Motor neuron (in vitro differentiated cells): ENCODE measurements at regions not wholly inside any gene's neighbourhood (a gene's known extent, or its start where the extent isn't known, plus 50 kb on each side); places are given as distances from the start of the nearest gene placed in this dataset.
A peak's percentile ranks its signal among the peaks of the same experiment; 100 is the strongest.
"Not testable (repeated sequence)": the region's sequence is repeated elsewhere in the genome, so short reads cannot be mapped to it uniquely, and the experiment has no call there.

ENCODE experiments used
- ATAC-seq, 8 experiments: fragments of 200-7000 bp; cut with Tn5 transposase; replicated peaks in 6 of 8; 2 replicates each; pipeline ENCODE4 v1.8.0; 2021; ENCODE audit warnings: mild to moderate bottlenecking in 8 of 8, moderate library complexity in 8 of 8
- H3K27ac ChIP-seq, 2 donors: fragments of 250-450 bp; sonication (Bioruptor Pico); 2 replicates each; pipeline ENCODE4 v1.9.0; 2021; ENCODE audit warnings: antibody characterized with exemption in 2 of 2, mild to moderate bottlenecking in 2 of 2, moderate library complexity in 1 of 2
- H3K4me1 ChIP-seq, 2 donors: fragments of 250-450 bp; sonication (Bioruptor Pico); replicated peaks in 1 of 2; 2 replicates each; pipeline ENCODE4 v1.6.1; 2021; ENCODE audit warnings: antibody characterized with exemption in 2 of 2, mild to moderate bottlenecking in 2 of 2, moderate library complexity in 1 of 2
- H3K4me3 ChIP-seq, 5 donors: fragments of 250-450 bp; sonication (Bioruptor Pico); 2 replicates each; pipeline ENCODE4 v1.9.0; 2021; ENCODE audit warnings: antibody characterized with exemption in 5 of 5, mild to moderate bottlenecking in 5 of 5, moderate library complexity in 4 of 5
- WGBS, 10 experiments: fragments of 450-650 bp; shearing (Covaris generic); methylation state at CpG; one replicate each; pipeline ENCODE4 v1.0.0; 2022; 5-methylcytosine and 5-hydroxymethylcytosine counted together
- in situ Hi-C, 9 experiments: fragments of 400-800 bp; cut with MboI; loops; one replicate each; pipeline ENCODE4 v1.15.0; 2021; ENCODE audit warnings: low sequenced_read_pairs in 9 of 9, low pct_unique_long_range_greater_than_20kb in 2 of 9; ENCODE audit not compliant: unreplicated experiment in 9 of 9

- Histone ChIP-seq H3K4me3 (no peak overlapping the region), H3K4me1 (peaks cover 0 to 2% of the 10 kb centered on the region in 2 donors), H3K27ac (no peak overlapping the region)
- no peak for ATAC-seq
- WGBS, 10 experiments = 33 to 100% (median 82%) methylated on average over 1 to 4 of the region's 4 CpGs; no CpG with 5 or more reads in 1 of the 10 experiments
- in situ Hi-C loops = loop anchor here in 1 of 9 experiments (25.0 kb wide), 1 partner anchor 629 kb away; no protein-coding TSS in a partner anchor
These were observed 270.5 kb downstream of the TTC6 start for GRCh38 chr14:37865719-37866549.

- H3K4me1 ChIP-seq = peaks cover 2 to 4% of the 10 kb centered on the region in 2 donors
- in situ Hi-C loops = loop anchor here in 4 of 9 experiments (5.0 to 25.0 kb wide), 4 partner anchors 155 to 632 kb away; no protein-coding TSS in a partner anchor
- no peak overlapping the region for H3K27ac ChIP-seq
- ATAC-seq = no peak
- WGBS, 10 experiments = 37 to 40% methylated on average over 1 to 2 of the region's 2 CpGs; no CpG with 5 or more reads in 8 of the 10 experiments
- H3K4me3 ChIP-seq = no peak overlapping the region
These were observed 274.2 kb downstream of the TTC6 start for GRCh38 chr14:37869633-37870032.

GRCh38 chr14:37870170-37870569 lies 274.7 kb downstream of the TTC6 start:
- ATAC-seq = peak in 3 of 8 experiments; percentile 9 to 42 (median 35)
- Histone ChIP-seq H3K27ac (no peak overlapping the region), H3K4me3 (no peak overlapping the region), H3K4me1 (peaks cover 2 to 4% of the 10 kb centered on the region in 2 donors)
- in situ Hi-C loops = loop anchor here in 4 of 9 experiments (5.0 to 25.0 kb wide), 4 partner anchors 155 to 633 kb away; no protein-coding TSS in a partner anchor
- 0 to 100% (median 83%) methylated on average over 1 to 4 of the region's 5 CpGs; no CpG with 5 or more reads in 1 of the 10 experiments for WGBS, 10 experiments

GRCh38 chr14:37870632-37871346 lies 275.4 kb downstream of the TTC6 start:
- Histone ChIP-seq H3K27ac (no peak overlapping the region), H3K4me1 (peaks cover 2 to 4% of the 10 kb centered on the region in 2 donors), H3K4me3 (no peak overlapping the region)
- ATAC-seq = peak in 4 of 8 experiments; percentile 13 to 69 (median 35)
- in situ Hi-C loops = loop anchor here in 4 of 9 experiments (5.0 to 25.0 kb wide), 4 partner anchors 156 to 633 kb away; no protein-coding TSS in a partner anchor
- 12 to 90% (median 68%) methylated on average over 2 to 11 of the region's 11 CpGs; no CpG with 5 or more reads in 1 of the 10 experiments for WGBS, 10 experiments

GRCh38 chr14:37874065-37874428 lies 278.6 kb downstream of the TTC6 start:
- not testable (repeated sequence) for H3K27ac ChIP-seq, H3K4me1 ChIP-seq, ATAC-seq, H3K4me3 ChIP-seq
- in situ Hi-C loops = loop anchor here in 4 of 9 experiments (5.0 to 25.0 kb wide), 4 partner anchors 159 to 637 kb away; no protein-coding TSS in a partner anchor
- WGBS, 10 experiments = 87 to 100% (median 95%) methylated on average over 3 to 6 of the region's 10 CpGs; no CpG with 5 or more reads in 6 of the 10 experiments

- ATAC-seq = peak; percentile 49 to 91 (median 72)
- in situ Hi-C loops = loop anchor here in 5 of 9 experiments (5.0 to 25.0 kb wide), 4 partner anchors 160 to 637 kb away; no protein-coding TSS in a partner anchor
- 0 to 79% (median 28%) methylated on average over 3 to 11 of the region's 15 CpGs; no CpG with 5 or more reads in 2 of the 10 experiments for WGBS, 10 experiments
- H3K4me1 ChIP-seq = peaks cover 2 to 4% of the 10 kb centered on the region in 2 donors
- H3K27ac ChIP-seq = no peak overlapping the region
- no peak overlapping the region for H3K4me3 ChIP-seq
These were observed 279.1 kb downstream of the TTC6 start for GRCh38 chr14:37874429-37875109.

GRCh38 chr14:37888234-37888633 lies 292.8 kb downstream of the TTC6 start:
- no peaks in the 10 kb centered on the region for H3K4me1 ChIP-seq
- ATAC-seq = no peak
- 71 to 100% (median 100%) methylated on average over 1 of the region's 1 CpG; no CpG with 5 or more reads in 1 of the 10 experiments for WGBS, 10 experiments
- no peak overlapping the region for H3K4me3 ChIP-seq
- no peak overlapping the region for H3K27ac ChIP-seq
- in situ Hi-C loops = loop anchor here in 1 of 9 experiments (25.0 kb wide), 1 partner anchor 651 kb away; no protein-coding TSS in a partner anchor

- peak in 2 of 8 experiments; percentile 31 to 80 for ATAC-seq
- 20 to 80% (median 56%) methylated on average over 1 to 5 of the region's 5 CpGs; no CpG with 5 or more reads in 2 of the 10 experiments for WGBS, 10 experiments
- Histone ChIP-seq H3K4me1 (no peaks in the 10 kb centered on the region), H3K4me3 (no peak overlapping the region), H3K27ac (no peak overlapping the region)
- in situ Hi-C loops = loop anchor here in 1 of 9 experiments (25.0 kb wide), 1 partner anchor 652 kb away; no protein-coding TSS in a partner anchor
These were observed 293.7 kb downstream of the TTC6 start for GRCh38 chr14:37889087-37889486.

- Histone ChIP-seq H3K4me3 (no peak overlapping the region), H3K4me1 (no peaks in the 10 kb centered on the region), H3K27ac (no peak overlapping the region)
- in situ Hi-C loops = loop anchor here in 1 of 9 experiments (25.0 kb wide), 1 partner anchor 653 kb away; no protein-coding TSS in a partner anchor
- ATAC-seq = no peak
- WGBS, 10 experiments = 7 to 93% (median 66%) methylated on average over 1 of the region's 1 CpG
These were observed 294.7 kb downstream of the TTC6 start for GRCh38 chr14:37890095-37890494.

- ATAC-seq = not testable (repeated sequence)
- in situ Hi-C loops = loop anchor here in 1 of 9 experiments (25.0 kb wide), 1 partner anchor 654 kb away; no protein-coding TSS in a partner anchor
- 25 to 67% methylated on average over 1 of the region's 1 CpG; no CpG with 5 or more reads in 8 of the 10 experiments for WGBS, 10 experiments
These were observed 296.1 kb downstream of the TTC6 start for GRCh38 chr14:37891500-37891899.

GRCh38 chr14:37894463-37894862 lies 299.0 kb downstream of the TTC6 start:
- WGBS, 10 experiments = 11 to 100% (median 28%) methylated on average over 1 of the region's 1 CpG; no CpG with 5 or more reads in 6 of the 10 experiments
- Histone ChIP-seq H3K4me1 (no peaks in the 10 kb centered on the region), H3K27ac (no peak overlapping the region), H3K4me3 (no peak overlapping the region)
- no peak for ATAC-seq
- in situ Hi-C loops = loop anchor here in 1 of 9 experiments (25.0 kb wide), 1 partner anchor 657 kb away; no protein-coding TSS in a partner anchor

More at GRCh38 chr14:37891500-37891899, 296.1 kb downstream of the TTC6 start:
- not testable (repeated sequence) for H3K27ac ChIP-seq, H3K4me1 ChIP-seq, H3K4me3 ChIP-seq

- ATAC-seq = no peak
- WGBS, 10 experiments = 0 to 100% (median 94%) methylated on average over 1 to 4 of the region's 4 CpGs; no CpG with 5 or more reads in 2 of the 10 experiments
- Histone ChIP-seq H3K4me1 (no peaks in the 10 kb centered on the region), H3K4me3 (no peak overlapping the region), H3K27ac (no peak overlapping the region)
- in situ Hi-C loops = loop anchor here in 1 of 9 experiments (25.0 kb wide), 1 partner anchor 662 kb away; no protein-coding TSS in a partner anchor
These were observed 303.9 kb downstream of the TTC6 start for GRCh38 chr14:37899365-37899764.
